H9 (cell line): ENCODE measurements at regions not wholly inside any gene's neighbourhood (a gene's known extent, or its start where the extent isn't known, plus 50 kb on each side); places are given as distances from the start of the nearest gene placed in this dataset.

Experiments
- DNase-seq: peaks from one replicate; pipeline ENCODE4 v3.0.0-alpha.2; 2017
- H2AFZ ChIP-seq: one replicate; pipeline ENCODE4 v1.6.1; 2013; ENCODE audit warnings: mild to moderate bottlenecking, low read length, control low read depth, moderate library complexity
- H2AK5ac ChIP-seq: 2 replicates; pipeline ENCODE4 v1.6.1; 2013; ENCODE audit warnings: low read length, control low read depth, mixed read lengths; ENCODE audit not compliant: insufficient read length
- H2BK120ac ChIP-seq: one replicate; pipeline ENCODE4 v1.6.1; 2013; ENCODE audit warnings: low read depth, mild to moderate bottlenecking, low read length, control low read depth, inconsistent platforms; ENCODE audit not compliant: poor library complexity, severe bottlenecking
- H2BK12ac ChIP-seq: 2 replicates; pipeline ENCODE4 v1.6.1; 2013; ENCODE audit warnings: low read length, control low read depth, mixed read lengths, low read depth; ENCODE audit not compliant: insufficient read length
- H2BK15ac ChIP-seq: 2 replicates; pipeline ENCODE4 v1.6.1; 2013; ENCODE audit warnings: low read depth, low read length, control low read depth
- H2BK20ac ChIP-seq: one replicate; pipeline ENCODE4 v1.6.1; 2013; ENCODE audit warnings: low read depth, mild to moderate bottlenecking, low read length, control low read depth, inconsistent platforms; ENCODE audit not compliant: poor library complexity, severe bottlenecking
- H2BK5ac ChIP-seq: 2 replicates; pipeline ENCODE4 v1.6.1; 2013; ENCODE audit warnings: low read length, control low read depth, mixed read lengths; ENCODE audit not compliant: insufficient read length
- H3K14ac ChIP-seq: 2 replicates; pipeline ENCODE4 v1.6.1; 2013; ENCODE audit warnings: low read length, control low read depth; ENCODE audit not compliant: insufficient read depth
- H3K18ac ChIP-seq: 2 replicates; pipeline ENCODE4 v1.6.1; 2013; ENCODE audit warnings: low read depth, mild to moderate bottlenecking, mixed read lengths, low read length, control low read depth; ENCODE audit not compliant: insufficient read length
- H3K23ac ChIP-seq: 2 replicates; pipeline ENCODE4 v1.6.1; 2013; ENCODE audit warnings: low read length, control low read depth, mixed read lengths, low read depth; ENCODE audit not compliant: insufficient read length
- H3K23me2 ChIP-seq: 2 replicates; pipeline ENCODE4 v1.6.1; 2013; ENCODE audit warnings: low read depth, mild to moderate bottlenecking, mixed read lengths, low read length, control low read depth; ENCODE audit not compliant: insufficient read length, poor library complexity, severe bottlenecking
- H3K27ac ChIP-seq: 2 replicates; pipeline ENCODE4 v1.5.1; 2013; ENCODE audit warnings: low read length, control low read depth, mixed read lengths, low read depth; ENCODE audit not compliant: insufficient read length
- H3K27me3 ChIP-seq: 2 replicates; pipeline ENCODE4 v1.6.1; 2013; ENCODE audit warnings: low read length, control low read depth, inconsistent platforms; ENCODE audit not compliant: insufficient read depth
- H3K4ac ChIP-seq: 2 replicates; pipeline ENCODE4 v1.6.1; 2013; ENCODE audit warnings: low read depth, mild to moderate bottlenecking, control low read depth, inconsistent platforms, low read length, moderate library complexity
- H3K4me1 ChIP-seq: 2 replicates; pipeline ENCODE4 v1.6.1; 2013; ENCODE audit warnings: low read length, control low read depth, inconsistent platforms; ENCODE audit not compliant: insufficient read depth
- H3K4me2 ChIP-seq: 2 replicates; pipeline ENCODE4 v1.6.1; 2013; ENCODE audit warnings: low read length, control low read depth, mixed read lengths; ENCODE audit not compliant: insufficient read length, insufficient read depth
- H3K56ac ChIP-seq: 2 replicates; pipeline ENCODE4 v1.6.1; 2013; ENCODE audit warnings: low read depth, mild to moderate bottlenecking, mixed read lengths, low read length, control low read depth; ENCODE audit not compliant: insufficient read length
- H3K79me1 ChIP-seq: 2 replicates; pipeline ENCODE4 v1.6.1; 2013; ENCODE audit warnings: low read depth, mild to moderate bottlenecking, moderate library complexity, low read length, control low read depth, inconsistent platforms; ENCODE audit not compliant: insufficient read depth, poor library complexity, severe bottlenecking
- H3K79me2 ChIP-seq: 2 replicates; pipeline ENCODE4 v1.6.1; 2013; ENCODE audit warnings: low read length, control low read depth, inconsistent platforms; ENCODE audit not compliant: insufficient read depth
- H3K9ac ChIP-seq: 2 replicates; pipeline ENCODE4 v1.6.1; 2013; ENCODE audit warnings: low read length, control low read depth, mixed read lengths; ENCODE audit not compliant: insufficient read length; ENCODE audit errors: extremely low read depth
- H3K9me3 ChIP-seq: one replicate; pipeline ENCODE4 v1.6.1; 2013; ENCODE audit warnings: low read depth, low read length, inconsistent platforms; ENCODE audit not compliant: control insufficient read depth
- H3T11ph ChIP-seq: one replicate; pipeline ENCODE4 v1.6.1; 2013; ENCODE audit warnings: mild to moderate bottlenecking, low read length, control low read depth, inconsistent platforms
- H4K20me1 ChIP-seq: one replicate; pipeline ENCODE4 v1.6.1; 2013; ENCODE audit not compliant: control insufficient read depth, insufficient read length, insufficient read depth
- H4K5ac ChIP-seq: 2 replicates; pipeline ENCODE4 v1.6.1; 2013; ENCODE audit warnings: low read depth, mild to moderate bottlenecking, mixed read lengths, low read length, control low read depth; ENCODE audit not compliant: insufficient read length
- H4K8ac ChIP-seq: replicated peaks from 2 replicates; pipeline ENCODE4 v1.6.1; 2013; ENCODE audit warnings: low read length, control low read depth, mixed read lengths, low read depth; ENCODE audit not compliant: insufficient read length
- H4K91ac ChIP-seq: 2 replicates; pipeline ENCODE4 v1.6.1; 2013; ENCODE audit warnings: low read depth, mild to moderate bottlenecking, moderate library complexity, mixed read lengths, low read length, control low read depth; ENCODE audit not compliant: insufficient read length
- H3K27ac Mint-ChIP-seq, 3 experiments: 2 replicates in 2 of 3; 3 replicates in 1 of 3; pipeline ENCODE4 v1.8.0; 2020 to 2021; ENCODE audit warnings: mixed read lengths in 3 of 3, mild to moderate bottlenecking in 1 of 3, moderate library complexity in 1 of 3
- H3K27me3 Mint-ChIP-seq: 2 replicates; pipeline ENCODE4 v1.8.0; 2021; ENCODE audit warnings: low read depth, mild to moderate bottlenecking, moderate library complexity, mixed read lengths
- H3K36me3 Mint-ChIP-seq, 3 experiments: 2 replicates in 2 of 3; 3 replicates in 1 of 3; pipeline ENCODE4 v1.8.0; 2020 to 2021; ENCODE audit warnings: low read depth in 3 of 3, mixed read lengths in 3 of 3; ENCODE audit not compliant: insufficient read depth in 1 of 3
- H3K4me1 Mint-ChIP-seq, 2 experiments: 2 replicates each; pipeline ENCODE4 v1.8.0; 2020; ENCODE audit warnings: mixed read lengths in 2 of 2
- H3K4me3 Mint-ChIP-seq, 2 experiments: 2 replicates in 1 of 2; 3 replicates in 1 of 2; pipeline ENCODE4 v1.8.0; 2020 to 2021; ENCODE audit warnings: mild to moderate bottlenecking in 2 of 2, mixed read lengths in 2 of 2, moderate library complexity in 1 of 2
- H3K9me3 Mint-ChIP-seq, 2 experiments: 2 replicates in 1 of 2; 3 replicates in 1 of 2; pipeline ENCODE4 v1.8.0; 2020; ENCODE audit warnings: mild to moderate bottlenecking in 2 of 2, mixed read lengths in 2 of 2, moderate library complexity in 1 of 2
- WGBS: extraction: QIAGEN DNeasy Blood & Tissue Kit; methylation state at CpG from one replicate; pipeline ENCODE4 v1.1.7; 2013; ENCODE audit warnings: missing lambda C conversion rate, low lambda C conversion rate, mixed read lengths; ENCODE audit not compliant: insufficient read length; ENCODE audit errors: extremely low coverage; 5-methylcytosine and 5-hydroxymethylcytosine counted together
- TF ChIP-seq, protein P1 (sequence below): fragments of 200-600 bp; sonication (generic); conservative IDR thresholded peaks from 3 replicates; pipeline ENCODE4 v1.8.0; 2021; ENCODE audit warnings: antibody characterized with exemption, mild to moderate bottlenecking

DNA sequence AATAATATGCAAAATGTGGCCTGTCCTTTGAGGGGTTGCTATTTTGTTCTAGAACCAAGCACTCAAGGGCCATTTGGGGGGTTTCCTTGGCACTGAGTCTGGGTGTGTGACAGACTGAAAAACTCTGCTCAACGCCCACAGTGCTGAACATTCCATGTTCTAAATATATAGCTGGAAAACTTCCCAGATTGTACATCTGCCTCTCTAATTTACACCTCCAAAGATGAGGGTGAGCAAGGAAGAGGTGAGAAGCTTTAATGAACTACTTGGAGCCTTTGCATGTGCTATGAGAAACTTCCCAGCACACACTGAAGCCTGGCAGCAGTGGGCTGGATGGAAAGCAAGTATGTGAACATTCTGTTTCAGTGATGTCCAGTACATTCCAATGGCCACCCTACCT, 296.7 kb upstream of the KCNH7 start:
- Mint-ChIP-seq H3K4me3 (no peak overlapping the region), H3K27ac (no peak overlapping the region), H3K9me3 (no peaks in the 10 kb centered on the region; a peak in 2 of 5 replicates), H3K27me3 (peaks cover 2% of the 10 kb centered on the region), H3K4me1 (no peaks in the 10 kb centered on the region), H3K36me3 (no peaks in the 10 kb centered on the region; a peak in 1 of 7 replicates)
- TF ChIP-seq, protein P1, sequence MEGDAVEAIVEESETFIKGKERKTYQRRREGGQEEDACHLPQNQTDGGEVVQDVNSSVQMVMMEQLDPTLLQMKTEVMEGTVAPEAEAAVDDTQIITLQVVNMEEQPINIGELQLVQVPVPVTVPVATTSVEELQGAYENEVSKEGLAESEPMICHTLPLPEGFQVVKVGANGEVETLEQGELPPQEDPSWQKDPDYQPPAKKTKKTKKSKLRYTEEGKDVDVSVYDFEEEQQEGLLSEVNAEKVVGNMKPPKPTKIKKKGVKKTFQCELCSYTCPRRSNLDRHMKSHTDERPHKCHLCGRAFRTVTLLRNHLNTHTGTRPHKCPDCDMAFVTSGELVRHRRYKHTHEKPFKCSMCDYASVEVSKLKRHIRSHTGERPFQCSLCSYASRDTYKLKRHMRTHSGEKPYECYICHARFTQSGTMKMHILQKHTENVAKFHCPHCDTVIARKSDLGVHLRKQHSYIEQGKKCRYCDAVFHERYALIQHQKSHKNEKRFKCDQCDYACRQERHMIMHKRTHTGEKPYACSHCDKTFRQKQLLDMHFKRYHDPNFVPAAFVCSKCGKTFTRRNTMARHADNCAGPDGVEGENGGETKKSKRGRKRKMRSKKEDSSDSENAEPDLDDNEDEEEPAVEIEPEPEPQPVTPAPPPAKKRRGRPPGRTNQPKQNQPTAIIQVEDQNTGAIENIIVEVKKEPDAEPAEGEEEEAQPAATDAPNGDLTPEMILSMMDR: no peak
- no peak for DNase-seq
- H3K56ac ChIP-seq: no peak overlapping the region
- WGBS: no CpG with 5 or more reads among the region's 1 CpG
- H3K23ac ChIP-seq: no peak overlapping the region
- no peak overlapping the region for H4K5ac ChIP-seq
- no peaks in the 10 kb centered on the region for H3K79me1 ChIP-seq
- no peak overlapping the region for H4K8ac ChIP-seq
- no peaks in the 10 kb centered on the region for H3K9me3 ChIP-seq
- H3K9ac ChIP-seq: no peak overlapping the region
- no peaks in the 10 kb centered on the region for H3K23me2 ChIP-seq
- no peaks in the 10 kb centered on the region for H4K20me1 ChIP-seq
- no peak overlapping the region for H2BK20ac ChIP-seq
- no peak overlapping the region for H2BK120ac ChIP-seq
- H2AK5ac ChIP-seq: no peak overlapping the region
- no peak overlapping the region for H3K4ac ChIP-seq
- H3T11ph ChIP-seq: no peak overlapping the region
- no peak overlapping the region for H3K27ac ChIP-seq
- H4K91ac ChIP-seq: no peak overlapping the region
- no peak overlapping the region for H2BK5ac ChIP-seq
- no peak overlapping the region for H3K14ac ChIP-seq
- H3K18ac ChIP-seq: no peak overlapping the region
- no peaks in the 10 kb centered on the region for H3K4me1 ChIP-seq
- H2AFZ ChIP-seq: no peak overlapping the region
- no peak overlapping the region for H2BK12ac ChIP-seq
- H2BK15ac ChIP-seq: no peak overlapping the region
- no peaks in the 10 kb centered on the region for H3K79me2 ChIP-seq
- H3K27me3 ChIP-seq: no peaks in the 10 kb centered on the region
- no peak overlapping the region for H3K4me2 ChIP-seq
